HG03097 (cell line): ENCODE measurements at regions not wholly inside any gene's neighbourhood (a gene's known extent, or its start where the extent isn't known, plus 50 kb on each side); places are given as distances from the start of the nearest gene placed in this dataset.
A peak's percentile ranks its signal among the peaks of the same experiment; 100 is the strongest.

Experiments
- ATAC-seq: cut with Tn5 transposase; IDR thresholded peaks from one replicate; pipeline ENCODE4 v1.9.1; 2021; ENCODE audit not compliant: unreplicated experiment, low FRiP score

DNA sequence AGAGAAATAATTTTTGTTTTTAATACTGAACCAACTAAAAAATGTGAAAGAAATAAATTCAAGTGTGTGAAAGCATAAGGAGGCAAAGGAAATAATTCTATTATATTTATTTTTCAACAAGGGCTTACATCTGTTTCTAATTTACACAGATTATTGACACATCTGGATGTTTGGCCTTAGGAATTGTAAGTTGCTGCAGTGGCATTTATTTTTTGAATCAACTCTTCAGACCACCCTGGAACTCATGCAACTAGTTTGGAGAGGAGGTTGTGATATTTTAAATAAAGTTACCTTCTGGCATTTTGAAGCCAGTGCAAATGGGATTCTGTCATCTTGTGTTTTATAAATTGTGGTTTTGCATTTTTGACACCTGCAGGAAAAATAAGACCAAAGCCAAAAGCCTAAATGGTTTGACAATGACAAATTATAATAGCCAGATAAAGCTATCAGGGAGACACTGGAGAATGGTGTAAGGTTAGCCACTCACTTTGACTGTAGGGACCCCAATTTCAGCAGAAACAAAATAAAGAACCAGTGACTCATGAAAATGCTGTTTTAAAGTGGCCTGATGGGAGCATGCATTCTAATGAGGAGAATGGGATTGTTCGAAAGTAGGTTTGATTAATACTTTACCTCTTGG lies 192.9 kb downstream of the KLF5 start:
- no peak for ATAC-seq

- ATAC-seq = no peak
These were observed 191.3 kb downstream of the KLF5 start for GRCh38 chr13:73250061-73250460.

DNA sequence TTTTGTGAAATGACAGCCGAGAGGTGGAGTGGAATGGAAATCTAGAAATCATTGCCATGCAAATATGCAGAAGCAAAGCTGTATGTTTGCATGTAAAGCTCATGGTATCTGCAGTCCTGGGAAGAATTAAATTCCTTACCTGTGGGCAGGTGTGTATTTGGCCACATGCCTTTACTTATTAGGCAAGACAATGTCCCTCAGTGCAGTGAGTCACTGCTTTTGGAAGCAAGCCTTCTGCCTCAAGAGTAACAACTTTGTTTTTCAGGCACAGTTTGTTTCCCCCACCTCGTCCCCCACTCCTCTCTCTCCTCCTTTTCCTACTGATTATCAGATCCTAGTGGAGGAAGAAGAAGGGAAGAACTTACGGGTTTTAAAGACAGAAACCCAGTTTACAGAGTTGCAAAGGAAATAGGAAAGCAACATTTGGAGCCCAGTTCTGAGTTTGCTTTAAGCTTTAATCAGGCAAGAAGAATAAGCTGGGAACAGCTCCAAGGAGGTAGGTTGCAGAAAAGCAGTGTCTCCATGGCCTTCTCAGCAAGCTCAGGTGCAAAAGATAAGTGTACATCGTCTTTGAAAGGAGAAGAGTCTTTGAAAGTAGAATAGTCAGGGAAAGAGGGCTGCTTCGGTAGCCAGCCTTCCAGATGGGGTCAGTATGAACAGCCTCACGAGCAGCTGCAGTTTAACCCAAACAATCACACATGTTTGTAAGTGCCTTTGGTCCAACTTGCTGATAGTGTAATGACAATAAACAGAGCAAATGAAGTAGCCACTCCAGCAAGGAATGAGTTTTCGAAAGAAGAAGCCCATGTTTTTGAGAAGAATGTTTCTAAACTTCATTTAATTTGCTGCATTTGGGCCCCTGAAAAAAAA lies 190.1 kb downstream of the KLF5 start:
- no peak for ATAC-seq

- ATAC-seq = no peak
These were observed 189.3 kb downstream of the KLF5 start for GRCh38 chr13:73248154-73248553.

DNA sequence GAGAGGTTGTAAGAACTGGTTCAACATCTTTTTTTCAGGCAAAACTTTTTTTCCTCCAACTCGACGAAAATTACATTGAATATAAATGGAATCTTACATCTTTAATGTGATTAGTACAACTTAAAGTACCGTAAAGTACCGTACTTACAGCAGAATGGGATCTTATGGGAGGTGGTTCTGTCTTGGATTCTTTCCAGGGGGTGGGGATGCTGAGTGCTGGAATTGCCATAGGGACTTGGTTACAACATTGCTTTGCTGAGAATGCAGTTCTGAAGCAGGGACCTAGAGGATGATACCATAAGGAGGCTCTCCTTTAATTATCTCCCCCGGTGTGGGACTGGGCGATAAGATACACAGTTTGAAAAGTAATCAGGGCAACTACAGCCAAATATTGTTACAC lies 186.4 kb downstream of the KLF5 start:
- no peak for ATAC-seq

DNA sequence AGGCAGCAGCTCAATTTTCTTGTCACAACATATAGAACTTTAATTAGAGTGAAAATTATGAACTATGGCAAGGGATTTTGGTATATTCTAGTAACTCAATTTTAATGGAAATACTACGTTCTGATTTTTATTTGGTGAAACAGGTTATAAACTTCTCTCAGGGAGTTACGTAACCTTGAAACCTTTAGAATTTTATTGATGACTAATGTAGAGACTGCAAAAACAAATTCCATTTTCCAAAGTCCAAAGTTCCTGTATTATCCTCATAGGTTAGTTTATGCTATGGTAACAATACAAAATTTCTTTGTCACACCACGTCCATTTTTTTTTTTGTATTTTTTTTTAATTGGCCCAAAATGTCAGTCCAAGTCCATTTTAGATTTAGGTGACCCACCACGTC lies 185.7 kb downstream of the KLF5 start:
- no peak for ATAC-seq

GRCh38 chr13:73242515-73243015 lies 183.8 kb downstream of the KLF5 start:
- ATAC-seq = no peak

DNA sequence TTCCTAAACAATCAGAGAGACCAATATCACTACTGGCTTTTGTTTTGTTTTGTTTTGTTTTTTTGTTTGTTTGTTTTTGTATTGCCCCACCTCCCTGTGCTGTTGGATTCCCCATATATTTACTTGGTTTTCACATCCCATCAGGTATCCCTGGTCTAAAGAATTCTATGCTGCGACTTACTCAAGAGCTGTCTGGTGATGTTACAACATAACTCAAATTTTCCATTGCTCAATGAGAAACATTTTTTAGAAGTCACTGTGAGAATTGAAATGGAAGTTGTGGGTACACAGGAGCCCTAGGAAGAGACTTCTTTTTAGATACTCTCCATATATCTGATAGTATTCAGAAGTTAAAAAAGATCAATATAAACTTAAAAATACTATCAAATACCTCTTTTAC lies 181.4 kb downstream of the KLF5 start:
- ATAC-seq = no peak

GRCh38 chr13:73235385-73235784 lies 176.6 kb downstream of the KLF5 start:
- ATAC-seq = no peak

- no peak for ATAC-seq
These were observed 172.7 kb downstream of the KLF5 start for GRCh38 chr13:73231471-73231870.

- ATAC-seq = no peak
These were observed 171.9 kb downstream of the KLF5 start for GRCh38 chr13:73230716-73231115.

DNA sequence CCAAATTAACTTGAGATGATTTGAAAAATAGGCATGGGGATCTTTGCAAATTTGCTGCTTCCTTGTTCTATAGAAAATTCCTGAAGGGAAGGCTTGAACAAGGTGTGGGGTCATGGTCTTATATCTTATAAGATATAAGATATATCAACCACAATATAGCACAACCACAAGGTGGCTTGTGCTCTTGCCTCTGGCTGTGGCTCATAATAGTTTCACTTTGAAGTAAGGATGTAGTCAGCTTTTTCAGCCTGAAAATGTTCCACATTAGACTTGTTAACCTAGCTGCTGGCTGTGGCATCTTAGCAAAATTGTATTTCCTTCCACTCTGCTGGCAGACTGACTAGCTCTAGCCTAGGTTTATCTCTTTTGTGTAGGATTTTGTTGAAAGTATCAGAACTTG lies 169.7 kb downstream of the KLF5 start:
- ATAC-seq = no peak

DNA sequence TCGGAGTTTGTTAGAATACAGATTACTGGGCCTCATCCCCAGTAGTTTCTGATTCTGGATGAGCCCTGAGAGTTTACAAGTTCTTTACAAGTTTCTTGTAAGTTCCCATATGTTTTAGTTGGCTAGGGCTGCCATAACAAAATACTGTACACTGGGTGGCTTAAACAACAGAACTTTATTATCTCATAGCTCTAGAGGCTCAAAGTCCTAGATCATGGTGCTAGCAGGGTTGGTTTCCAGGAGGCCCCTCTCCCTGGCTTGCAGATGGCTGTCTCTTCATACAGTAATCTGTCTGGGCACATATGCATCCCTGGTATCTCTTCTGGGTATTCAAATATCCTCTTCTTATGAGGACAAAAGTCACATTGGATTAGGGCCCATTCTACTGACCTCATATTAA lies 167.2 kb downstream of the KLF5 start:
- no peak for ATAC-seq

DNA sequence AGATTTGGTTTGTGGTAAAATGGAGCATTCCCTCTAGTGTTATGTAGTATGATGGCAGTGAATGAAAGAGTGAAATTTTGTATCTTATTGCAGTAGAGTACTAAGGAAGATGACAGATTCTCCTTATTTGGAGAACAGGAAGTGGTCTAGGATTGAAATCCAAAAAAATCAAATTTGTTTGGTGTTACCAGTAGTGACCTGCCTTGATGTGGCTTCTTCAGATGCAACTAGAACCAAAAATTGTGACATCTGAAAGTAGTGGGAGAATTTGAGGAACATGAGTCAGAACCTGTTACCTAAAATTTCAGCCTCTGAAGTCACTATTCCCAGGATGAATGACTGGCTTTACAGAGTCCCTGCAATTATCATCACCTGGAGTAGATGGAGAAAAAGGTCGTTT lies 165.9 kb downstream of the KLF5 start:
- ATAC-seq = no peak

- ATAC-seq = peak; percentile 93
These were observed 164.6 kb downstream of the KLF5 start for GRCh38 chr13:73223372-73223781.

DNA sequence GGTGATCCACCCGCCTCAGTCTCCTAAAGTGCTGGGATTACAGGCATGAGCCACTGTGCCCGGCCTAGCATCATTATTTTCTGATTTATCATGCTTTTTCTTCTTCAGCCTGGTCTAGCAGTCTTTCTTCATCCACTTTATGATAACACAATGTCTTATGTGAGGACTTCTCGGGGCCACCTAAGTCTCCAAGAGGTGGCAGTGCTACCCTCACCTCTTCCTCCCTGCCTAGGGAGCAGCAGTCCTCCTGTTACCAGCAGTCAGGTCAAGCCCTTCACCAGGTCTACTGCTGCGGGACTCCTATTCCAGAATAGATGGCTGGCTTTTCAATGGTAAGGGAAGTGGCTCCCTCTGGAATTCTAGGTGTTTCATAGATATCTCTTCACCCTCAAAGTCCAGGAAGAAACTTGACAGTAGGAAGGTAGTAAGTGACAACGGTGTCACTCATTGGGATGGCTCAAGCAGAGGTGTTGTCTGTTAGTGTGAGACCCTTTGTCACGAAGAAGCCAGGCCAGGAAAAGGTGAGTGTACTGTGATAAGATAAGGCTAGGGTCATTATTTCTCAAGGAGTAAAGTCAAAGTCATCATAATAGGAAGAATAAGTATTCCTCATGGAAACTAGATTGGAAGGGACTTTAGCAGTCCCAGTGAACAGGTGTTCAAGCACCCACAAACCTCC lies 164.0 kb downstream of the KLF5 start:
- no peak for ATAC-seq

- no peak for ATAC-seq
These were observed 162.3 kb downstream of the KLF5 start for GRCh38 chr13:73220966-73221720.

- no peak for ATAC-seq
These were observed 159.4 kb downstream of the KLF5 start for GRCh38 chr13:73218181-73218580.

GRCh38 chr13:73216381-73216831 lies 157.6 kb downstream of the KLF5 start:
- ATAC-seq = no peak

- ATAC-seq = no peak
These were observed 157.0 kb downstream of the KLF5 start for GRCh38 chr13:73215823-73216222.

DNA sequence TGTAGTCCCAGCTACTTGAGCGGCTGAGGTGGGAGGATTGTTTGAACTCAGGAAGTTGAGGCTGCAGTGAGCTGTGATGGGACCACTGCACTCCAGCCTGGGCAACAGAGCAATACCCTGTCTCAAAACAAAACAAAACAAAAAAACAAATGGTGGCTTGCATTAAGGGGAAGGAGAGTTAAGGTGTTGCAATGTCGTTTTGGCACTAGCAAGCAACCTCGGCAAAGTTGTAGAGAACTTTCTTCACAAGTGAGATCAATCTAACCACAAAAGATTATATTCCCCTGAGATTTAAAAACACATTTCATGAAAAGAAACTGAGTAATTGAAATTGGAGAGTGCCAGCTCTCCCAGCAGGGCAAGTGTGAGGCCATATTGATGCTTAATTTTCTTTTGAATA lies 153.7 kb downstream of the KLF5 start:
- ATAC-seq = no peak
